ENCODE measurements at regions not wholly inside any gene's neighbourhood (a gene's known extent, or its start where the extent isn't known, plus 50 kb on each side); places are given as distances from the start of the nearest gene placed in this dataset.

- TF ChIP-seq POLR2AphosphoS5 (IDR thresholded peaks at IDR 0.05) (no peak), POLR2A (IDR thresholded peaks at IDR 0.05) (no peak), CTCF (IDR thresholded peaks at IDR 0.05) (no peak)
Observed at GRCh38 chr10:43752682-43753081, 104.0 kb upstream of the ZNF32 start.

Data from transverse colon (tissue), 4 donors.